GF-D8 (cell line): ENCODE measurements at regions not wholly inside any gene's neighbourhood (a gene's known extent, or its start where the extent isn't known, plus 50 kb on each side); places are given as distances from the start of the nearest gene placed in this dataset.
"Not testable (repeated sequence)": the region's sequence is repeated elsewhere in the genome, so short reads cannot be mapped to it uniquely, and the experiment has no call there.

Experiments used
- DNase-seq: peaks from one replicate; lab custom pipeline; 2025; lab: John Stamatoyannopoulos, UW

- DNase-seq, result no peak
These were observed 567.8 kb upstream of the SLC10A2 start for GRCh38 chr13:103634066-103634465.

GRCh38 chr13:103625194-103625593 is 559.0 kb upstream of the SLC10A2 start:
- no peak for DNase-seq

DNA sequence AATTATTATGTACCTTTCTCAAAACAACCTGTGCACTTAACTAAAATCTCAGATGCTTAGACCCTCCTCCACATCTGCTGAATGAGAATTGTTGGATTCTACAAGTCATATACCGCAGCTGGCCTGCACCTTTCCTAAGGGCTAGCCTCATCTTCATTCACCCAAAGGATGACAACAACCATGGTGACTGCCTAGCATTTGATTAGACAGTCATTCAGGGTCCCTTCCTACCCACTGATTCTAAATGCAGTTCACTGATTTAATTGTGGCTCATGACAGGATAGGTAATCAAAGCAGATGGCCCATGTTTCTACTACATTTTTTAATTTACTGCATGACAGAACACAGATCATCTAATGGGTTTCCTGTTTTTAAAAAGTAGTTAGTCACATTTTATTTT is 551.9 kb upstream of the SLC10A2 start:
- no peak for DNase-seq

- no peak for DNase-seq
These were observed 549.6 kb upstream of the SLC10A2 start for GRCh38 chr13:103615771-103616170.

DNA sequence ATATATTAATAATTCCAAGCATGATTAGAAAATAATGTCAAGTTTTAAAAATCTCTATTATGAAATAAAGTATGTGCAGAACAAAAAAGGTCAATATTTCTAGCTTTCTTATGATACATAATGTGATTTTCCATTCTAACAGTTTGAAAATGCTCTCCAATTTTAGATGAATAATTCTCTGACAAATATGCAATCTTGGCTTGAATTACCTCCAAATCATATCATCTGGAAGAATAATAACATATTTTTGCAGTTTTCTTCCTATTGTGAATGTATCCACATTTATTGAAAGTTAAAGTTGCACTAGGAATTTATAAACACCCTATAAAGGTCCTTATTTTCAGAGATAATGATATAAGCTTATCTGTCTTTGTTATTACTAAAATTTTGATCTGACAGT is 548.5 kb upstream of the SLC10A2 start:
- no peak for DNase-seq

DNA sequence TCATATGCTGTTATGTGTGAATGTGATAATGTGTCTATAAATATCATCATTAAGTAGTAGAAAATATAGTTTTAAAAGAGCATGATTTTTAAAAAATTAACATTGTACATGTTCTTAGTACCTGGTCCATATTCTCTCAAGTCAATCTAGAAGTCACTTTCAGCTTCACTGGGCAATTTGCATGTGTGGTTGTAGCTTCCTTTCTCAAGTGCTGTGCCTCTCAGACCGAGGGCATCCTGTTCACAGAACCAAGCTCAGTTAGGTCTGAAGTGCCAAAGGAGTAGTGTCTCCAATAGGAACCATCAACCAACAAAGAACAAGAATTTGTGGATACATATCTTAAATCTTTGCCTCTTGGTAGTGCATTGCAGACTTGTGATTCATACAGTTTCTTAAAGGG is 541.8 kb upstream of the SLC10A2 start:
- no peak for DNase-seq

DNA sequence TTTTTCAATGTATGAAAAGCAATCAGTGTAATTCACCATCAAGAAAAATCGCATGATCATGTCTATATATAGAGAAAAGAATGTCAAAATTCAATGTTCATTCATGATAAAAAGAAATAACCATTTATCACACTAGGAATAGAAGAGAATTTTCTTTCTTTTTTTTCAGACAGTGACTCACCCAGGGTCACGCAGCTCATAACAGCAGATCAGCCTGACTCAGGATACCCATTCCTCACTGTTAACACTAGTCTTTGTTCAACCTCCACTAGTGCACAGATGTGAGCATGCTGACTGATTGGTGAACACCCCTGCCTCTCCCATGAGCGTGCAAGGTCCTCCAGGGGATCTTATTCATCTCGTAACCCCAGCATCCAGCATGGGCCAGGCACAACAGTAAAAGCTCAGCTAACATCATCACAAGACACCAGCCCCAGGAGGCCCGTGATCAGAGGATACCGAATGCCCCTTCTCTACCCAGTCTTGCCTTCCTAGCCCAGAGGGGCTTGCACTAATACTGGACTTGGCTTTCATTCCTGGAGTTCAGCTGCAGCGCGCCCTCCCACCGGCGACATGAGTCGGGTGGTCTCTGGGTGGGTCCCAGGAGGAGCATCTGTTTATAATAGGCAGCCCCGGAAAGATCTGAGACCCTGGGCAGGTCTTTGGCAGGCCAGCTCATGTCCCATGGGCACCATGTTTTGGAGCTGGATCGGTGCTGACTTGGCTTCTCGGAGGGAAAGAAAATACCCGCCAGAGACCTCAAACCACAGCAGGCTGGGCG is 539.5 kb upstream of the SLC10A2 start:
- DNase-seq, result no peak

GRCh38 chr13:103599870-103600269 is 533.7 kb upstream of the SLC10A2 start:
- not testable (repeated sequence) for DNase-seq

GRCh38 chr13:103598671-103599070 is 532.5 kb upstream of the SLC10A2 start:
- DNase-seq, result no peak

DNA sequence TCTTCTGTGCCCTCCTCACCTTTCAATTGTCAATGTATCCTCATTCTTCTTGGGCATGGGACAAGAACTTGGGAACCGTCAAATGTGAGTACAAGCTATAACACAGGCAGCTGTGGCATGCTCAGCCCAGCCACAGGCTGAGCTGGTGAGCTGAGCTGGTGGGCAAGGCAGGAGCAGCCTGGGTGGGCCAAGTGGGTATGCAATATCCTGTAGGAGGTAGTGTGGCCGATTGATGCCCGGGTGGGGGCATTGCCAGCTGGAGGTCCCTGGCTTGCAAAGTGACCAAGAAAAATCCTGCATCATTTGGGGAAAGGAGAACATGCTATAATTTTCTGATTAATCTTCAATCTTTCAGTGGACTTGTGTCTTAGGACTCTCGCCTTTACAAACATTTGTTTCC is 507.2 kb upstream of the SLC10A2 start:
- DNase-seq, result no peak

- no peak for DNase-seq
These were observed 502.1 kb upstream of the SLC10A2 start for GRCh38 chr13:103568314-103568713.

DNA sequence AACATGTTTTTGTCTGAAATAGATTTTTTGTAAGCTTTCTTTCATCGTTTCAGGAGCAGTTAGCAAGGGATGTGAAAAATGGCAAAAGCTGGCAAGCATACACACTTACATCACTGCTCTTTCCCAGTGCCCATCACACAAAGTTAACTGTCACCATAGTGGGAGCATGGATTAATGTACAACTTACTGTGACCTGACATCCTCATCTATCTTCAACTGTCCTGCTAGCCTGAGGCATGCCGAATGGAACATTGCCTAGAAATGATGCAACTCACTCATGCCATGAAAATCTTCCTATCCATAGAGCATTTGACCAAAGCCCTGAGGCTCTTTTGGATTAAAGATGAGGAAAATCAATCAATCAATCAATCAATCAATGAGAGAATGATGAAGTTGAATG is 491.7 kb upstream of the SLC10A2 start:
- no peak for DNase-seq

GRCh38 chr13:103556681-103557080 is 490.5 kb upstream of the SLC10A2 start:
- no peak for DNase-seq

GRCh38 chr13:103547914-103548313 is 481.7 kb upstream of the SLC10A2 start:
- no peak for DNase-seq

GRCh38 chr13:103546271-103546670 is 480.1 kb upstream of the SLC10A2 start:
- DNase-seq, result no peak

DNA sequence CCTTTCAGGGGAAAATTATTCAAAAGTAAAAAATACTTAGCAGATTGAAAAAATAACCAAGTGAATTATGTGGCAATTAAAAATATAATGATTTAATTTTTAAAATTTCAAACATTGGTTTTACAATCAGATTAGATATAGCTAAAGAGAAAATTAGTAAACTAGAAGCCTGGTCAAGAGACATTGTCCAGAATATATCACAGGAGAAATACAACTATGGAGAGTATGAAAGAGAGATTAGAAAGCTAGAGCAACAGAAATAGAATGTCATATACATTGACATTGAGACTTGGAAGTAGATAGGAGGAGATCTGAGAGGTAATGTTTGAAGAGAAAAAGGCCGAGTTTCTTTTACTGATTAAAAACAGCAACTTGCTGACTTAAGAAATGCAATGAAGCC is 476.4 kb upstream of the SLC10A2 start:
- no peak for DNase-seq

DNA sequence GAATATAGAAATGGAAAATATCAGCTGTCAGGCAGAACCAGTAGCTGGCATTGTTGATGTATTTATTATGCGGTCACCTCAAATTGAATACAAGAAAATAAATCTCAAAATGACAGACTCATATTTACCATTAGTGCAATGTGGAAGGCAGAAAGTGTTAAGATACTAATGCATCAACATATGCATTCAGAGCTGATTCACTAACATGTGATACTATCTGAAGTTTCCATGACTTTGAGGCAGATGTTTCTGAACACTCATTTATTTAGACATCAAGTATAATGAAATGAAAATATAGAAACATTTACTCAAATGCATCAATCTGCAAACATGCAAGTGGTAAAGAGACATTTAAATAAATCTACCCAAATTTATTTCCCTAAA is 474.2 kb upstream of the SLC10A2 start:
- DNase-seq, result no peak

DNA sequence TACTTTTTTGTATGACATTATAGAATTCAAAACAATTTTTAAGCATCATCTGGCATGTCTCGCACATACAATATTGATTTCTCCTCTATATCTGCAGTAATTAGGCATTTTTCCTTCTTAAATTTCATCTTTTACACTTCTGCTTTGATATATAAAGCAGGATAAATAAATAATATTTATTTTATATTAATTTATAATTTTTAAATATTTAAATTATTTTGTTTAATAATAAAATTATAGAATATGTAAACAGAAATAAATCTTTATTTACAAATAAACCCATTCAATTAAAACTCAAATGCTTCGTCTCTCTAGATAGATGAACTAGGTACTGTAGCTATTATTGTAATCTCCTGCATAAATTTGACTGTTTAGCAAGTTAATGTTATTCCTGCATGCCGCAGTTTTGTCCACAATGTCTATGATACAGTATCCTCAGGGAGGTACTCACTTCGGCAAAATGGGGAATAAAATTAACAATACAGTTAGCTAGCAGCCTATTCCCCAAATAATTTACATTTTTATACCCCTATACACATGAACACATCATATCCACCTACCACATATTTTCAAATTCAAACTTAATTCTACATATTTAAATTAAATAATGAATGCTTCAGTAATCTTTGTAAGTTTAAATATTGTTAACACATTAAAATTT is 473.6 kb upstream of the SLC10A2 start:
- DNase-seq, result no peak

DNA sequence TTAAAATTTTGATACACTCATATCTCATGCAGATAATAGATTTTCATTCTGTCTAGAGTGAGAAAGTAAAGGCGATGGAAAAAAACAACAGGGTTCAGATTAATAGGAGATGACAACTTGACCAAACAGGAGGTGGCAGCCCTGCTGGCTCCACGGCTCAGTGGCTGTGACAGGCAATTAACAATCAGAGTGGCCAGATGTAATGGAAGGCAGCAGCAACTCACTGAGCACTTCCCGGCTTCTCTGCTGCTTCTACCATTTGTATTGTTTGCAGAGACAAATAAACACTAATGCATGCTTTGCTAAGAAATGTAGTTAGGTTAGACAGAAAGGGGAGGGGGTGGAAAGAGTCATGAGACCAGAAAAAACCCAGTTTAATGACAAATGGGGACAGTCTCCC is 473.0 kb upstream of the SLC10A2 start:
- DNase-seq, result no peak

DNA sequence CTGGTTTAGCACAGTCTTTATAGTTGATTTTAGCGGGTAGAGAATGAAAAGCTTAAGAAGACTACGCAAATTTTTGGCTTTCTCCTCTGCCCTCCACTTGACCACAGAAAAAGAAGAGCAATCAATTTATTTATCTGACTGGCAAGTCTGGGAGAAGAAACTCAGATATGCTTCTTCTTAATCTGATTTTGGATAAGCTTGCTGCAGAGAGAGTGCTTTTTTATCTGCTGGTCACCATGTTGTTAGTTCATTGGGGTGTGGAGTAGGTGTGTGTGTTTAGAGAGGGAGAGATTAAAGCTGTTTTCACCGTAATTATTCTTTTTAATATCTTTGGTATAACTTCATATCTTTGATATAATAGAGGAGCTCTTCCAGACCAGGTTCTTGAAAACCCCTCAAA is 471.4 kb upstream of the SLC10A2 start:
- DNase-seq, result no peak

GRCh38 chr13:103531278-103531677 is 465.1 kb upstream of the SLC10A2 start:
- DNase-seq, result no peak

- no peak for DNase-seq
These were observed 462.2 kb upstream of the SLC10A2 start for GRCh38 chr13:103528437-103528836.

DNA sequence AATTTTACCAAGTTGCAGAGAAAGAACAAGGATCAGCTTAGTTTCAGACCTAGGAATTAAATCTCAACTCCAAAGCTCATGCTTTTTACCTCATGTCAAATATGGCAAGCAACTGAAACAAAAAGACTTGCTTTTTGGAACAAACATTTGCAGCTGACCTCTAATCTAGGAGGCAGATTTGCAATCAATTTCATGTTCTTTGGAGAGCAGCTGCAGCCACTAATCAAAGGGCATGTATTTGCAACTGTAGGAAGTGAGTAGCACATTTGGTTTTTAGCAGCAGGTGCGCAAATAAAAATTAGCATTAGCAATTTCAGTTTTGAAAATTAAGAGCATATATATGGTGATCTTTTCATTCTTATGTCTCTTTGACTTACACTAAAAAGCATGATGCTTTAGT is 459.3 kb upstream of the SLC10A2 start:
- no peak for DNase-seq

DNA sequence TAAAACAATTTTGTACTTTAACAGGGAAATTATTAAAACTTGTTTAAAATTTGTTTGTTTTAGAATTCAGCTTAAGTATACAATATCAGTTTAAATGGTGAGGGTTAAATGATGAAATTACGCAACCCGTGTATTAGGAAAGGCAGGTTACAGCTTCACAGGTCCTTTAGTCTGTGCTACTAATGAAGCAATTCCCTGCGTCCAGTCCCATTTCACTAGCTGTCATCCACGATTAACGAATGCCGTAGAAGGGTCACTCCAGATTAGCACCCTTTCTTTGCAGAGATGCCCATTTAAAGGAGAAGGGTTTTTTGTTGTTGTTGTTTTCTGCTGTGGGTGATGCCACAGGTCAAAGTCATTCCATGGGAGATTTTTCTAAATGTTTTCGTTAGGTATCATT is 457.6 kb upstream of the SLC10A2 start:
- DNase-seq, result no peak
